WTC11 (cell line): ENCODE measurements at regions not wholly inside any gene's neighbourhood (a gene's known extent, or its start where the extent isn't known, plus 50 kb on each side); places are given as distances from the start of the nearest gene placed in this dataset.

Source experiments
- ATF3 ChIP-seq: sonication (generic); formaldehyde crosslinking; conservative IDR thresholded peaks from 2 replicates; pipeline ENCODE4 v1.8.1; 2022; ENCODE audit warnings: mild to moderate bottlenecking, missing genetic modification reagents
- CREB1 ChIP-seq: sonication (generic); formaldehyde crosslinking; IDR thresholded peaks from 2 replicates; pipeline ENCODE4 v1.8.0; 2023; ENCODE audit warnings: mild to moderate bottlenecking, missing genetic modification reagents
- CTCF ChIP-seq: fragments of 200-600 bp; IDR thresholded peaks from 2 replicates; pipeline ENCODE4 v1.8.0; 2022; ENCODE audit warnings: antibody characterized with exemption
- FOXK1 ChIP-seq: sonication (generic); formaldehyde crosslinking; IDR thresholded peaks from 2 replicates; pipeline ENCODE4 v1.8.0; 2022; ENCODE audit warnings: mild to moderate bottlenecking, moderate library complexity, missing genetic modification reagents
- GTF2I ChIP-seq: fragments of 250-450 bp; sonication (Bioruptor Pico); conservative IDR thresholded peaks from 2 replicates; pipeline ENCODE4 v1.4.0; 2021; ENCODE audit warnings: mild to moderate bottlenecking
- IRF2 ChIP-seq: sonication (generic); formaldehyde crosslinking; IDR thresholded peaks from 2 replicates; pipeline ENCODE4 v1.8.0; 2022; ENCODE audit warnings: low read depth, missing genetic modification reagents, borderline replicate concordance
- MAX ChIP-seq: sonication (generic); formaldehyde crosslinking; IDR thresholded peaks from 2 replicates; pipeline ENCODE4 v1.8.0; 2022; ENCODE audit warnings: mild to moderate bottlenecking, missing genetic modification reagents
- RELA ChIP-seq: sonication (generic); formaldehyde crosslinking; IDR thresholded peaks from 2 replicates; pipeline ENCODE4 v1.8.1; 2022; ENCODE audit warnings: missing genetic modification reagents, mild to moderate bottlenecking, borderline replicate concordance

- TF ChIP-seq CTCF (no peak), MAX (CRISPR knock-in tag) (no peak), GTF2I (CRISPR knock-in tag) (no peak), RELA (CRISPR knock-in tag) (no peak), FOXK1 (CRISPR knock-in tag) (no peak), CREB1 (no peak), IRF2 (CRISPR knock-in tag) (no peak), ATF3 (CRISPR knock-in tag) (no peak)
These were observed 894.9 kb downstream of the DIPK2A start for GRCh38 chr3:144866476-144866875.
